Mammary epithelial cell (primary cell): ENCODE measurements at regions not wholly inside any gene's neighbourhood (a gene's known extent, or its start where the extent isn't known, plus 50 kb on each side); places are given as distances from the start of the nearest gene placed in this dataset.

Experiments used
- CTCF ChIP-seq, 2 donors: IDR thresholded peaks in 1 of 2; conservative IDR thresholded peaks in 1 of 2; 2 replicates each; pipeline ENCODE4 v1.5.1; 2011 to 2012; ENCODE audit warnings: inconsistent platforms in 2 of 2, low read length in 2 of 2, mild to moderate bottlenecking in 2 of 2, control low read depth in 1 of 2, low read depth in 1 of 2; ENCODE audit not compliant: insufficient read depth in 1 of 2; ENCODE audit errors: extremely low read depth in 1 of 2
- EZH2 ChIP-seq: IDR thresholded peaks from 2 replicates; pipeline ENCODE4 v1.6.1; 2012; ENCODE audit warnings: low read length, inconsistent platforms, borderline replicate concordance

DNA sequence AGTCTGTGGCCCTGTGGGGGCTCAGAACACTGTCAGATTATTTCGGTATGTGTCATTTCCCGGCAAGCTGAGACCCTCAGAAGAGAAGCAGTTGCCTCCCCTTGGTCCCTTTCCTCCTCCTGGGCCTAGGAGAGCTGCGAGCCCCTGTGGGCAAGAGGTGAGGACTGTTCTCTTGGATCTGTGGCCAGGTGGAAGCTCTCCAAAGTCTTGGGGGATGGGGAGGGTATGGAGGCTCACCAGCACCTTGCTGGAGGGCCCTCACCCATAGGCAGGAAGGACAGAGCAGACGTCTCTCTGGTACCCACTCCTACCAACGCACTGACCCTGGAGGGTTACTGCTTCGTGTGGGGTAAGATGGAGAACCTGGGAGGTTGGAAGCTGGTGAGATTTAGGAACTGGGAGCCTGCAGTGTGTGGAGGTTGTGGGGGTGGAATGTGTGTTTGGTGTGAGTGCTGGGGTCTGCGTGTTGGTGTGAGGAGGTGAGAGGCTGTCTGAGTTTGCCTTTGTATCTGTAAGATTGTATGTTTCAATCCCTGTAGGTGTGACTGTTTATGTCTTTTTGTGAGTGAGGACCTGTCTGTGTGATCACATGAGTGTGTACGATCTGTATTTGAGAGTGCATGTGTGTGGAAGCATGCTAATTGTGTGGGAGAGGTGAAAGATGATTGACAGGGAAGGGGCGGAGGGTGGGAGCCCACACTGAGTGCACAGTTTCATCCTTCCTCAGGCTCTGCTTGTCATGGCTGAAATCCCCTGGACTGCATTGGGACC is 52.4 kb upstream of the PSD2 start:
- no peak for TF ChIP-seq CTCF (conservative IDR thresholded peaks at IDR 0.05 in 1 of 2, IDR thresholded peaks at IDR 0.05 in 1 of 2; ENCODE audit: extremely low read depth in 1 of 2, insufficient read depth in 1 of 2, low read depth in 1 of 2, low read length in 2 of 2)
- no peak for TF ChIP-seq EZH2
